Vagina (tissue), 2 donors: ENCODE measurements at regions not wholly inside any gene's neighbourhood (a gene's known extent, or its start where the extent isn't known, plus 50 kb on each side); places are given as distances from the start of the nearest gene placed in this dataset.

Experiments used
- POLR2A ChIP-seq, 2 donors: fragments of 450-650 bp; IDR thresholded peaks; one replicate each; pipeline ENCODE4 v1.6.1; 2017; ENCODE audit warnings: antibody characterized with exemption in 2 of 2, mild to moderate bottlenecking in 2 of 2, moderate library complexity in 2 of 2
- TF ChIP-seq, protein P1 (sequence below), 3 experiments: fragments of 450-650 bp in 2 of 3; fragments of 200-600 bp in 1 of 3; sonication (generic) in 1 of 3; IDR thresholded peaks; one replicate each; pipeline ENCODE4 v1.5.1; 2017 to 2019; ENCODE audit warnings: antibody characterized with exemption in 3 of 3, mild to moderate bottlenecking in 2 of 3, moderate library complexity in 2 of 3

DNA sequence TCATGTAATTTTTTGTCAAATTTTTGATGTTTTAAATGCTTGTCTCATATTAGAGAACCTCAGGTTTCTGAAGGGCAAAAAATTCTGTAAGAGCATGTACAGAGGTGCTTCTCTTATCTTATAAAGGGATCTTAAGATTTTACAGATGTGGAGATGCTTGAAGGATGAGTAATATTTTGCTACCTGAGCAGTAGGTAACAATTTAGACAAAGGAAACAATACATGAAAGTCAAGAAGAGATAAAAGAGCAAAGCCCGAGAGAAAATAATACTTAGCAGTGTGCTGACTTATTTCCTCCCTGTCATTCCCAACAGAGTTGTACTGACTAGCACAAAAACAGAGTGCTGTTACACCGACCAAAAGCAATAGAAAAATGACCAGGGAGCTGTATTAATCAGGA is 98.1 kb upstream of the PTPRR start:
- no peak for TF ChIP-seq POLR2A (IDR thresholded peaks at IDR 0.05)
- TF ChIP-seq, protein P1, sequence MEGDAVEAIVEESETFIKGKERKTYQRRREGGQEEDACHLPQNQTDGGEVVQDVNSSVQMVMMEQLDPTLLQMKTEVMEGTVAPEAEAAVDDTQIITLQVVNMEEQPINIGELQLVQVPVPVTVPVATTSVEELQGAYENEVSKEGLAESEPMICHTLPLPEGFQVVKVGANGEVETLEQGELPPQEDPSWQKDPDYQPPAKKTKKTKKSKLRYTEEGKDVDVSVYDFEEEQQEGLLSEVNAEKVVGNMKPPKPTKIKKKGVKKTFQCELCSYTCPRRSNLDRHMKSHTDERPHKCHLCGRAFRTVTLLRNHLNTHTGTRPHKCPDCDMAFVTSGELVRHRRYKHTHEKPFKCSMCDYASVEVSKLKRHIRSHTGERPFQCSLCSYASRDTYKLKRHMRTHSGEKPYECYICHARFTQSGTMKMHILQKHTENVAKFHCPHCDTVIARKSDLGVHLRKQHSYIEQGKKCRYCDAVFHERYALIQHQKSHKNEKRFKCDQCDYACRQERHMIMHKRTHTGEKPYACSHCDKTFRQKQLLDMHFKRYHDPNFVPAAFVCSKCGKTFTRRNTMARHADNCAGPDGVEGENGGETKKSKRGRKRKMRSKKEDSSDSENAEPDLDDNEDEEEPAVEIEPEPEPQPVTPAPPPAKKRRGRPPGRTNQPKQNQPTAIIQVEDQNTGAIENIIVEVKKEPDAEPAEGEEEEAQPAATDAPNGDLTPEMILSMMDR (IDR thresholded peaks at IDR 0.05): no peak
